ENCODE measurements at regions not wholly inside any gene's neighbourhood (a gene's known extent, or its start where the extent isn't known, plus 50 kb on each side); places are given as distances from the start of the nearest gene placed in this dataset.

GRCh38 chr3:118556983-118557382, 477.7 kb downstream of the IGSF11 start:
- H3K4me3 ChIP-seq (ENCODE audit: low read depth, low read length) = no peak overlapping the region
- TF ChIP-seq CTCF (IDR thresholded peaks at IDR 0.05; ENCODE audit: low read depth, low read length) = no peak

GRCh38 chr3:118557513-118557912, 477.1 kb downstream of the IGSF11 start:
- no peak for TF ChIP-seq CTCF (IDR thresholded peaks at IDR 0.05; ENCODE audit: low read depth, low read length)
- no peak overlapping the region for H3K4me3 ChIP-seq (ENCODE audit: low read depth, low read length)

- no peak for TF ChIP-seq CTCF (IDR thresholded peaks at IDR 0.05; ENCODE audit: low read depth, low read length)
- no peak overlapping the region for H3K4me3 ChIP-seq (ENCODE audit: low read depth, low read length)
These were observed 475.4 kb downstream of the IGSF11 start for GRCh38 chr3:118559286-118559685.

- TF ChIP-seq CTCF (IDR thresholded peaks at IDR 0.05; ENCODE audit: low read depth, low read length) = no peak
- H3K4me3 ChIP-seq (ENCODE audit: low read depth, low read length) = no peak overlapping the region
These were observed 469.8 kb downstream of the IGSF11 start for GRCh38 chr3:118564800-118565199.

- no peak overlapping the region for H3K4me3 ChIP-seq (ENCODE audit: low read depth, low read length)
- TF ChIP-seq CTCF (IDR thresholded peaks at IDR 0.05; ENCODE audit: low read depth, low read length) = no peak
These were observed 460.7 kb downstream of the IGSF11 start for GRCh38 chr3:118573912-118574311.

GRCh38 chr3:118577055-118577777, 457.4 kb downstream of the IGSF11 start:
- TF ChIP-seq CTCF (IDR thresholded peaks at IDR 0.05; ENCODE audit: low read depth, low read length) = no peak
- H3K4me3 ChIP-seq (ENCODE audit: low read depth, low read length) = no peak overlapping the region

GRCh38 chr3:118578559-118578958, 456.1 kb downstream of the IGSF11 start:
- no peak for TF ChIP-seq CTCF (IDR thresholded peaks at IDR 0.05; ENCODE audit: low read depth, low read length)

More at GRCh38 chr3:118578559-118578958, 456.1 kb downstream of the IGSF11 start:
- no peak overlapping the region for H3K4me3 ChIP-seq (ENCODE audit: low read depth, low read length)

All from WI38 (cell line).